Ishikawa (cell line): ENCODE measurements at regions not wholly inside any gene's neighbourhood (a gene's known extent, or its start where the extent isn't known, plus 50 kb on each side); places are given as distances from the start of the nearest gene placed in this dataset.

Experiments
- CEBPB ChIP-seq: IDR thresholded peaks from 2 replicates; pipeline ENCODE4 v1.6.1; 2012
- EP300 ChIP-seq: IDR thresholded peaks from 2 replicates; pipeline ENCODE4 v1.6.1; 2012; ENCODE audit warnings: borderline replicate concordance
- MAX ChIP-seq: IDR thresholded peaks from 2 replicates; pipeline ENCODE4 v1.6.1; 2012
- RAD21 ChIP-seq: IDR thresholded peaks from 2 replicates; pipeline ENCODE4 v1.6.1; 2012; ENCODE audit warnings: low read depth
- REST ChIP-seq: IDR thresholded peaks from 2 replicates; pipeline ENCODE4 v1.6.1; 2012; ENCODE audit warnings: low read depth, mild to moderate bottlenecking
- TAF1 ChIP-seq: IDR thresholded peaks from 2 replicates; pipeline ENCODE4 v1.6.1; 2012; ENCODE audit warnings: low read depth, mild to moderate bottlenecking

GRCh38 chr5:56525113-56525512, 290.2 kb upstream of the MAP3K1 start:
- no peak for TF ChIP-seq REST
- TF ChIP-seq RAD21: no peak
- no peak for TF ChIP-seq EP300
- TF ChIP-seq TAF1: no peak
- TF ChIP-seq CEBPB: no peak
- no peak for TF ChIP-seq MAX
